Peyer's patch (tissue), 4 donors: ENCODE measurements at regions not wholly inside any gene's neighbourhood (a gene's known extent, or its start where the extent isn't known, plus 50 kb on each side); places are given as distances from the start of the nearest gene placed in this dataset.
"Not testable (repeated sequence)": the region's sequence is repeated elsewhere in the genome, so short reads cannot be mapped to it uniquely, and the experiment has no call there.

Source experiments
- DNase-seq, 3 donors: peaks; one replicate each; pipeline ENCODE4 v3.0.0-alpha.2; 2017 to 2019
- H3K27ac ChIP-seq, 4 donors: fragments of 200-600 bp; sonication (generic); one replicate each; pipeline ENCODE4 v1.5.1; 2016 to 2019
- H3K27me3 ChIP-seq, 2 donors: fragments of 200-600 bp; sonication (generic); one replicate each; pipeline ENCODE4 v1.5.1; 2019
- H3K36me3 ChIP-seq, 3 donors: fragments of 200-600 bp; sonication (generic); one replicate each; pipeline ENCODE4 v1.5.1; 2016 to 2019
- H3K4me1 ChIP-seq, 4 donors: fragments of 200-600 bp; sonication (generic); one replicate each; pipeline ENCODE4 v1.5.1; 2016 to 2019
- H3K4me3 ChIP-seq, 4 donors: fragments of 200-600 bp; sonication (generic); 1 replicate in 3 of 4; 2 replicates in 1 of 4; pipeline ENCODE4 v1.5.1; 2016 to 2019; ENCODE audit warnings: mild to moderate bottlenecking in 1 of 4
- H3K9me3 ChIP-seq, 4 donors: fragments of 200-600 bp; sonication (generic); one replicate each; pipeline ENCODE4 v1.5.1; 2016 to 2019; ENCODE audit warnings: mild to moderate bottlenecking in 1 of 4
- POLR2A ChIP-seq, 2 donors: fragments of 450-650 bp; IDR thresholded peaks; one replicate each; pipeline ENCODE4 v1.5.1; 2017; ENCODE audit warnings: antibody characterized with exemption in 2 of 2, mild to moderate bottlenecking in 2 of 2, moderate library complexity in 2 of 2
- TF ChIP-seq, protein P1 (sequence below), 6 experiments: fragments of 450-650 bp in 4 of 6; fragments of 200-600 bp in 2 of 6; sonication (generic) in 1 of 6; IDR thresholded peaks; one replicate each; pipeline ENCODE4 v1.5.1; 2017 to 2019; ENCODE audit warnings: antibody characterized with exemption in 6 of 6, mild to moderate bottlenecking in 3 of 6, moderate library complexity in 1 of 6

DNA sequence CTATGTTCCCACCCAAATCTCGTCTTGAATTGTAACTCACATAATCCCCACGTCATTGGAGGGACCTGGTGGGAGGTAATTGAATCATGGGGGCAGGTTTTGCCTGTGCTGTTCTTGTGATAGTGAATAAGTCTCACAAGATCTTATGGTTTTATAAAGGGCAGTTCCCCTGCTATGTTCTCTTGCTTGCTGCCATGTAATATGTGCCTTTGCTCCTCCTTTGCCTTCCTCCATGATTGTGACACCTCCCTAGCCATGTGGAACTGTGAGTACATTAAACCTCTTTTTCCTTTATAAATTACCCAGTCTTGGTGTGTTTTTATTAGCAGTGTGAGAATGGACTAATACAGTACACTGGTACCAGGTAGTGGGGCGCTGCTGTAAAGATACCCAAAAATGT, 177.6 kb upstream of the SYT10 start:
- Histone ChIP-seq H3K27ac (no peak overlapping the region), H3K27me3 (no peaks in the 10 kb centered on the region), H3K9me3 (no peaks in the 10 kb centered on the region), H3K4me1 (no peaks in the 10 kb centered on the region), H3K36me3 (no peaks in the 10 kb centered on the region), H3K4me3 (no peak overlapping the region)
- DNase-seq = no peak
- TF ChIP-seq, protein P1, sequence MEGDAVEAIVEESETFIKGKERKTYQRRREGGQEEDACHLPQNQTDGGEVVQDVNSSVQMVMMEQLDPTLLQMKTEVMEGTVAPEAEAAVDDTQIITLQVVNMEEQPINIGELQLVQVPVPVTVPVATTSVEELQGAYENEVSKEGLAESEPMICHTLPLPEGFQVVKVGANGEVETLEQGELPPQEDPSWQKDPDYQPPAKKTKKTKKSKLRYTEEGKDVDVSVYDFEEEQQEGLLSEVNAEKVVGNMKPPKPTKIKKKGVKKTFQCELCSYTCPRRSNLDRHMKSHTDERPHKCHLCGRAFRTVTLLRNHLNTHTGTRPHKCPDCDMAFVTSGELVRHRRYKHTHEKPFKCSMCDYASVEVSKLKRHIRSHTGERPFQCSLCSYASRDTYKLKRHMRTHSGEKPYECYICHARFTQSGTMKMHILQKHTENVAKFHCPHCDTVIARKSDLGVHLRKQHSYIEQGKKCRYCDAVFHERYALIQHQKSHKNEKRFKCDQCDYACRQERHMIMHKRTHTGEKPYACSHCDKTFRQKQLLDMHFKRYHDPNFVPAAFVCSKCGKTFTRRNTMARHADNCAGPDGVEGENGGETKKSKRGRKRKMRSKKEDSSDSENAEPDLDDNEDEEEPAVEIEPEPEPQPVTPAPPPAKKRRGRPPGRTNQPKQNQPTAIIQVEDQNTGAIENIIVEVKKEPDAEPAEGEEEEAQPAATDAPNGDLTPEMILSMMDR (IDR thresholded peaks at IDR 0.05) = no peak
- no peak for TF ChIP-seq POLR2A (IDR thresholded peaks at IDR 0.05)

DNA sequence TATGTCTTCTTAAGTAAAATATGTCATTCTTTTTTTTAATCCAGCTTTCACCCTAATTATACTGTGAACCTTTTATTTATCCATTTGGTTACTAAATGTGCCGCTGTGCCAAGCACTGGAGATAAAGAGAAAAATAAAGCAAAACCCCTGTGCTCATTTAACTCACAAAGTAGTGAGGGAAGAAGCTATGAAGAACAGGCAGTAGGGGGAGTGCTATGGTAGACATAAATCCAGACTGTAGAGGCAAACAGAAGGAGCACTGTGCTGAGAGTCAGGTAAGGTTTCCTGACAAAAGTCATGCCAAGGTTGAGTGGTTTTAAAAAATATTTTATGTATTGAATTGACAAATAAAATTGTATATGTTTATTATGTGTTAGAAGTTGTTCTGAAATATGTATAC, 188.5 kb upstream of the SYT10 start:
- DNase-seq = no peak
- Histone ChIP-seq H3K4me1 (no peaks in the 10 kb centered on the region), H3K36me3 (no peaks in the 10 kb centered on the region), H3K27me3 (no peaks in the 10 kb centered on the region), H3K9me3 (no peaks in the 10 kb centered on the region), H3K27ac (no peak overlapping the region), H3K4me3 (no peak overlapping the region)
- TF ChIP-seq POLR2A (IDR thresholded peaks at IDR 0.05) = no peak
- TF ChIP-seq, protein P1 (IDR thresholded peaks at IDR 0.05) = no peak

DNA sequence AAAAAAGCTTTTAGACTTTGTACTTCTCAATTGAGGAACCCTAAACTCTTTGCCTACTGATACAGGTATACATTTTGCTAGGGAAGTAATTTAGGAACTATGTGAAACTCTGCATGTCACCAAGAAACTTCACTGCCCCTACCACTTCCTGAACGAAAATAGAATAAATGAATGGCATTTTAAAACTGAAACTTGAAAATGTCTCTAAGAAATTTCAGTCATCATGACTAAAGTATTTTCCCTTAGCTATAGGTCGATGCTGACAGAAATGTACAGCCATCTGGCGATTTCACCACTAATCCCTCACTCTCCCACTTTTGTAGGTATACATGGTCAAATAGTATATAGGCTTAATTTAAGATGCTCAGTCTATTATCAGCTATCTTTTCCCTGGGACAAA, 194.9 kb upstream of the SYT10 start:
- no peak for TF ChIP-seq POLR2A (IDR thresholded peaks at IDR 0.05)
- TF ChIP-seq, protein P1 (IDR thresholded peaks at IDR 0.05) = no peak
- DNase-seq = no peak
- Histone ChIP-seq H3K27me3 (no peaks in the 10 kb centered on the region), H3K36me3 (no peaks in the 10 kb centered on the region), H3K4me1 (no peaks in the 10 kb centered on the region), H3K27ac (no peak overlapping the region), H3K4me3 (no peak overlapping the region), H3K9me3 (no peaks in the 10 kb centered on the region)

DNA sequence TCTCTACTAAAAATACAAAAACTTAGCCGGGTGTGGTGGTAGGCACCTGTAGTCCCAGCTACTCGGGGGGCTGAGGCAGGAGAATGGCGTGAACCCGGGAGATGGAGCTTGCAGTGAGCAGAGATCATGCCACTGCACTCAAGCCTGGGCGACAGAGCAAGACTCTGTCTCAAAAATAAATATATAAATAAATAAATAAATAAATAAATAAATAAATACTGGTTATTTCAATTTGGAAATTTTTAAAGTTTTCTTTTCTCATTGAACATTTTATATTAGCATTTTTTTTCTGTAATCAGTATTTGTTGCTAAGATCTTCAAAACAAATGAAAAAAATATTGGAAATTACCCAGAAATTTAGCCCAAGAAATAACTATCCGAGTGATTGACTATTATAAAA, 197.3 kb upstream of the SYT10 start:
- H3K36me3 ChIP-seq, H3K4me1 ChIP-seq, DNase-seq, H3K27ac ChIP-seq, H3K27me3 ChIP-seq, H3K4me3 ChIP-seq, H3K9me3 ChIP-seq: not testable (repeated sequence)

DNA sequence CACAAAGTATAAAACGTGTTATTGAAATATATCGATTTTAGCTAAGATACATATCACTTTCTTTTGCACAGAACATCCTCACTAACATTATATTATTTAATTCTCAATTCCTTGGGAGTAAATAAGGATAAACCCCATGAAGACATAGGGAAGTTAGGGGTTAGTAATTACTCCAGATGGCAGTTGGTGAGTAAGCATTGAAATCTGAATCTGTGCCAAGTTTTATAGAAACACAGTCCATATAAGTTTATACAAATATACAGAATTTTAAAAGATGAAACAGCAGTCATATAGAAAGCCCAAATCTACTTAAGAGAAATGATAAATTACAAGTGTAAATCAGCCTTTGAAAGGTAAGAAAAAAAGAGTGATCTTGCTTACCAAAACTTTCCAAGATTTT, 200.4 kb upstream of the SYT10 start:
- DNase-seq = no peak
- no peaks in the 10 kb centered on the region for H3K4me1 ChIP-seq
- no peaks in the 10 kb centered on the region for H3K9me3 ChIP-seq
- H3K27ac ChIP-seq = no peak overlapping the region
- no peak for TF ChIP-seq POLR2A (IDR thresholded peaks at IDR 0.05)
- TF ChIP-seq, protein P1 (IDR thresholded peaks at IDR 0.05) = no peak
- no peaks in the 10 kb centered on the region for H3K36me3 ChIP-seq
- no peaks in the 10 kb centered on the region for H3K27me3 ChIP-seq
- H3K4me3 ChIP-seq = no peak overlapping the region

DNA sequence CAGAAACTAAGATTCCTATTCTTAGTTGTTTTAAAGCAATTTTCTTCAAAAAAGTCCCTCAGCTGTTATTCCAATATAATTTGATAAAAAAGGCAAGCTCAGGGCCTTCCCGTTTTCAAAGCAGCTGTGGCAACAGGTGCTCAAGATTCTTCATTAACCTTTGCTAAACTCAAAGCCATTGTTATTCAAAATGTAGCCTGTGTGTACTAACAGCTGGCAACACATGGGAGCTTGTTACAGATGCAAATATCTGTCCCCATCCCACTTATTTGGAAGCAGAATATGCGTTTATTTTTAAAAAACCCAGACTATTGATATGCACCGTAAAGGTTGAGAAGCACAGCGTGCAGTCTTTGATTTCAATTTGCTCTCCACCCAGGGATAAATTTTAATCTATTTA, 210.4 kb upstream of the SYT10 start:
- Histone ChIP-seq H3K9me3 (no peaks in the 10 kb centered on the region), H3K4me3 (no peak overlapping the region), H3K27ac (no peak overlapping the region), H3K4me1 (no peaks in the 10 kb centered on the region), H3K27me3 (no peaks in the 10 kb centered on the region), H3K36me3 (no peaks in the 10 kb centered on the region)
- DNase-seq = no peak
- no peak for TF ChIP-seq POLR2A (IDR thresholded peaks at IDR 0.05)
- TF ChIP-seq, protein P1 (IDR thresholded peaks at IDR 0.05) = no peak
